SKM-1 (cell line): ENCODE measurements at regions not wholly inside any gene's neighbourhood (a gene's known extent, or its start where the extent isn't known, plus 50 kb on each side); places are given as distances from the start of the nearest gene placed in this dataset.

ENCODE experiments used
- DNase-seq: peaks from one replicate; lab custom pipeline; 2025; ENCODE audit not compliant: unreplicated experiment; lab: John Stamatoyannopoulos, UW

GRCh38 chr9:31612336-31613030 is 772.0 kb upstream of the ACO1 start:
- no peak for DNase-seq

GRCh38 chr9:31615966-31616365 is 768.5 kb upstream of the ACO1 start:
- no peak for DNase-seq

GRCh38 chr9:31623511-31623910 is 760.9 kb upstream of the ACO1 start:
- no peak for DNase-seq

GRCh38 chr9:31629292-31629691 is 755.2 kb upstream of the ACO1 start:
- no peak for DNase-seq

GRCh38 chr9:31637265-31637664 is 747.2 kb upstream of the ACO1 start:
- DNase-seq, result no peak

- no peak for DNase-seq
These were observed 746.6 kb upstream of the ACO1 start for GRCh38 chr9:31637861-31638260.

- no peak for DNase-seq
These were observed 745.0 kb upstream of the ACO1 start for GRCh38 chr9:31639451-31639850.

GRCh38 chr9:31669311-31669710 is 715.1 kb upstream of the ACO1 start:
- DNase-seq, result no peak

- DNase-seq, result no peak
These were observed 713.4 kb upstream of the ACO1 start for GRCh38 chr9:31671011-31671410.

- DNase-seq, result no peak
These were observed 710.2 kb upstream of the ACO1 start for GRCh38 chr9:31674264-31674663.

- DNase-seq, result no peak
These were observed 707.0 kb upstream of the ACO1 start for GRCh38 chr9:31677415-31677814.

GRCh38 chr9:31677877-31678276 is 706.6 kb upstream of the ACO1 start:
- DNase-seq, result no peak

GRCh38 chr9:31683116-31683515 is 701.3 kb upstream of the ACO1 start:
- no peak for DNase-seq

GRCh38 chr9:31697956-31698355 is 686.5 kb upstream of the ACO1 start:
- no peak for DNase-seq

GRCh38 chr9:31699836-31700235 is 684.6 kb upstream of the ACO1 start:
- DNase-seq, result no peak

GRCh38 chr9:31700252-31701045 is 684.0 kb upstream of the ACO1 start:
- DNase-seq, result no peak

- DNase-seq, result no peak
These were observed 681.5 kb upstream of the ACO1 start for GRCh38 chr9:31702957-31703356.

- no peak for DNase-seq
These were observed 669.2 kb upstream of the ACO1 start for GRCh38 chr9:31715250-31715649.

GRCh38 chr9:31719262-31719661 is 665.2 kb upstream of the ACO1 start:
- no peak for DNase-seq

GRCh38 chr9:31730398-31730797 is 654.0 kb upstream of the ACO1 start:
- no peak for DNase-seq

- no peak for DNase-seq
These were observed 651.3 kb upstream of the ACO1 start for GRCh38 chr9:31733166-31733565.

GRCh38 chr9:31736581-31737179 is 647.8 kb upstream of the ACO1 start:
- no peak for DNase-seq
